ENCODE measurements at regions not wholly inside any gene's neighbourhood (a gene's known extent, or its start where the extent isn't known, plus 50 kb on each side); places are given as distances from the start of the nearest gene placed in this dataset.

DNA sequence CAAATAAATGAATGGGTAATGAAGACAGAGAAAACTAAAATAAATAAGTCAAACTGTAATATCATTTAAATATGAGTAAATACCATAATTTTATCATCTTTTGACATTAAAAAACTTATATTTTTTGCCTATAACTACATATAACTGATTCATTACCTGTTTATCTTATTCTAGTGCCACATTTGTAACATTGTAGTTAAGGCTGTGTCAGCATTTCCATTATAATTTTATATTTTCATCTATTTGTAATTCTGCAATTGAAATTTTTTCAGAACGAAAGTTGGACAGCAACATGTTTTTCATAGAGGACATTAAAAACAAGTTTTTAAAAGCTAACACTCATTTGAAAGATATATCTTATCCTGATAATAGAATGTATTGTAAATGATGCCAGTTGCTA, 1286.5 kb downstream of the LRFN5 start:
- no peak for DNase-seq

DNA sequence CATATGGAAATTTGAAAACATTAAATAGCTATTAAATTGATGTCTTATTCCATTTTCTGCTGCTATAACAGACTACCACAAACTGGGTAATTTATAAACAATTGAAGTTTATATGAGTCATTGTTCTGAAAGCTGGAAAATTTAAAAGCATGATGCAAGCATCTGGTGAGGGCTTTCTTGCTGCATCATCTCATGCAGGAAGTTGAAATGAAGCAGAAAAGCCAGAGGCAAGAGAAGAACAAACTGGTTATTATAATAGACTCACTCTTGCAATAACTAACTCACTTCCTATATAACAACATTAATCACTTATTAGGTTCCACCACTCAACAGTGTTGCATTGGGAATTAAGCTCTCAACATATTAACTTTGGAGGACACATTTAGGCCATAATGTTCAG, 1277.4 kb downstream of the LRFN5 start:
- no peak for DNase-seq

DNA sequence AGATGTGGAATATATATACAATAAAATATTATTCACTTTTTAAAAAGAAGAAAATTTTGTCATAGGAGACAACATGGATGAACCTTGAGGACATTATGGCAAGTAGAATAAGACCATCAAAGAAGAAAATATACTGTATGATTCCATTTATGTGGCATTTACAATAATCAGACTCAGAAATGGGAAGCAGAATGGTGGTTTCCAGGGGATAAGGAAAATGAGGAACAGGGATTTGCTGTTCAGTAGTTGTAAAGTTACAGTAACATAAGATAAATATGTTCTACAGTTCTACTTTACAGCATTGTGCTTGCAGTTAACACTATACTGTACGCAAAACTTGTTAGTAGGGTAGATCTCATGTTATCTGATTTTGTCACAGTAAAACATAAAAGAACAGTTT, 1271.0 kb downstream of the LRFN5 start:
- no peak for DNase-seq

DNA sequence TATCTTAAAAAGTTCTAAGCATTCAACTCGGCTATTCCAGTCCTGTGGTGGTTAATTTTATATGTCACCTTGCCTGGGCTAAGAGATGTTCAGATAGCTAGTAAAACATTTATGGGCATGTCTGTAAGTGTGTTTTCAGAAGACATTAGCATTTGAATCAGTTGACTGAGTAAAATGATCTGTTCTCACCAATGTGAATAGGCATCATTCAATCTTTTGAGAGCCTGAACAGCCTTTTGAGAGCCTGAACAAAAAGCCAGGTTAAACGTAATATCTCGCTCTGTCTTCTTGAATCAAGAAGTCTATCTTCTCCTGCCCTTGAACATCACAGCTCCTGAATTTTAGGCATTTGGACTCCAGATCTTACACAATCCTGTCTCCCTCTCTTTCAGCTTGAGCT, 1266.1 kb downstream of the LRFN5 start:
- no peak for DNase-seq

DNA sequence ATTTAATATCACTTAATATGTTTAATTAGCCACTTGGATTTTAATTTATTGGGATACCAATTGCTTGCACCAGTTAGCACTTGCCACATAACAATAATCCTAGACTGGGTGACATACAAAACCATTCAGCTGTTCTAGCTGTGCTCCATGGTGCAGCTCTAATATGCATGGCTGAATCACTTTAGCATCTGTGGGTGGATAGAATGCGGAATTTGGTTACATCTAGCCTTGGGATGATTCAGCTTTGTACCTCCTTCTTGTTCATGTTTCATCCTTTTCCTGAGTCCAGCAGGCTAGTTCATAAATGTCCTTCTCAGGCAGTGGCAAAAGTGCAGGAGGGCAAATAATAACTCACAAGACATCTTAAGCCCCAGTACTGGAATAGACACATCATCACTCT, 1263.0 kb downstream of the LRFN5 start:
- DNase-seq: no peak

DNA sequence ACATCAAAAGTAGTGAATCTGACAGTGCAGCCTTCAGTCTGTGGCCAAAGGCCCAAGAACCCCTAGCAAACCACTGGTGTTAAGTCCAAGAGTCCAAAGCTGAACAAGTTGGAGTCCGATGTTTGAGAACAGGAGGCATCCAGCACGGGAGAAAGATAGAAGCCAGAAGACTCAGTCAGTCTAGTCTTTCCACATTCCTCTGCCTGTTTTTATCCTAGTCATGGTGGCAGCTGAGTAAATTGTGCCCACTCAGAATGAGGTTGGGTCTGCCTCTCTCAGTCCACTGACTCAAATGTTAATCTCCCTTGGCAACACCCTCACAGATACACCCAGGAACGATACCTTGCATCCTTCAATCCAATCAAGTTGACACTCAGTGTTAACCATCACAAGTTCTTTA, 1255.4 kb downstream of the LRFN5 start:
- no peak for DNase-seq

DNA sequence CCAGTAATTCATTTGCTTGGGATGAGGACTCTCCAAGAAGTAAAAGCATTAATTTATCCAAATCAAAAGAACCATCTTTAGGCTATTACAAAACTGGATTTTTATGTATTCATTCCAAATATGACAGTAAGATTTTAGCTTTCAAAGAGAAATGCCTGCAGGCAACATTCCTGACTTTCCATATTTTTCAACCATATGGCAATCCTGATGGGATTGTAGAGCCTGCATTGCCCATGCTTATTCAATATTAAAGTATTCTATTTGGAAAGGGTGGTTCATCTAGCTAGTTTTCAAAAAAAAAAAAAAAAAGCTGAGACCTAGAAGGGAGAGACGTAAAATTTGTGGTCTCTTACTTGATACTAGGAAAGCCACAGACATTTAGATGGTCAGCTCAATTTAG, 1253.7 kb downstream of the LRFN5 start:
- DNase-seq: no peak

GRCh38 chr14:42856106-42856505, 1249.4 kb downstream of the LRFN5 start:
- no peak for DNase-seq

DNA sequence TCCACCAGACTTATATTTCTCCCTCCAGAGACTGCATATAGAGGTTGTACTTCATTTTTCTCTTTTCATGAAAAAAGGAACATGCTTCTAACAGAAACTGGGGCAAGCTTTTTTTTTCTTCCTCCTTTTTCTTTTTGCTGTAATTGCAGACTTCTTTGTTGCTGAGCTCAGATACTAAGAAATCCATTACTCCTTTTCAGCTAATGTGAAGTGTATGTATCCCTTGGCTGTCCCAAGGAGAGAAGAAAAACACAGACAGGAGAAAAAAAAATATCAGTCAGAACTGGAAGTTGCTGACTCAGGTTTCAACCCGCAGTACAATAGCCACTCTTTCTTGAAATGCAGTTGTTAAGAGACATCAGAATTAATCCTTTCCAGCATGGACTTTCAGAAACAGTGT, 1248.4 kb downstream of the LRFN5 start:
- DNase-seq: no peak

GRCh38 chr14:42854061-42854460, 1247.4 kb downstream of the LRFN5 start:
- no peak for DNase-seq

- DNase-seq: no peak
Measured at GRCh38 chr14:42848652-42849051, 1242.0 kb downstream of the LRFN5 start.

DNA sequence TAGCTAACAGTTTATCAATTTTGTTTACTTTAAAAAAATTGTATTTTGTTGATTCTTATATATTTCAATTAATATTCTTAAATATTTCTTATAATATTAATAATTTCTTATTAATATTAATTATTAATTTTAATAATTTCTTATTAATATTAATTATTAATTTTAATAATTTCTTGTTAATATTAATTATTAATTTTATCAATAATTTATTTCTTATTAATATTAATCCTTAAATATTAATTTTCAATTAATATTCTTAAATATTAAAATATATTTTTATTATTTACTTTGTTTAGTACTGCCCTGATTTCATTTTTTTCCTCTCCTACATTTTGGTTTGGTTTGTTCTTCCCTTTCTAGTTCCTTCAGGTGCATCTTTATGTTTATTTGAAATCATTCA, 1208.1 kb downstream of the LRFN5 start:
- no peak for DNase-seq

DNA sequence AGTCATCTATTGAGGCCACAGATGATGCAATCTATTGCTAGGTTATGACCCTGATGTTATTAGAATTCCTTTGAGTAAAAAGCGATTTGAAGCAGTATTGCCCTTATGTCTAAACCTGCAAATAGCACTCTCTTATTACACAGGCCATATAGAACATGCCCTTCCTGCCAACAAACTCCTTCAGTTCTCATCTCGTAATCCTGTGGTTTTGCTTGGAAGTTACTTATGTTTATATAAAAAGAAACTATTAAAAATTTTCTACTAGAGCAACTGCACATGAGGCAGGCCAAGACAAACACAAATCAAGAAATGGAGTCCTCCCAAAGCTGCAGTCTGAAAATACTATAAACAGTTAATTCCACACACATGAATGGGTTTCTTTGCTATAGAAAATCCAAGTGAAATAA, 1200.2 kb downstream of the LRFN5 start:
- DNase-seq: no peak

DNA sequence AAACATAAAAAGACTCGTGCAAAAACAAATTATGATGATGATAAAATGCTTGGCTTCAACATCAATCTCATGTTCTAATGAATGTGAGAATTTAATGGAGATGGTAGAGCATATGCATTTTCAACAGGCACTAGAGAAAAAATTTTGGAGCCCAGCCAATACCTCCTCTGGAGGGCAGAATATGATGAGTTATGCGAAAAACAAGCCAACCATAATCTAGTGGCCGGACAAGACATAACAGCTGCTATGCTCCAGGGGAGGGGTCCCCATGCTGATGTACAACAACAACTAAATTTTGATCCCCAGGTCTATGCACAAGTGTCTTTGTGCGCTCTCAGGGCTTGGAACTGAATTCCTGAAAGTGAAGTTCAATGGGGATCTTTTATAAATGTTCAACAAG, 1197.5 kb downstream of the LRFN5 start:
- DNase-seq: no peak

DNA sequence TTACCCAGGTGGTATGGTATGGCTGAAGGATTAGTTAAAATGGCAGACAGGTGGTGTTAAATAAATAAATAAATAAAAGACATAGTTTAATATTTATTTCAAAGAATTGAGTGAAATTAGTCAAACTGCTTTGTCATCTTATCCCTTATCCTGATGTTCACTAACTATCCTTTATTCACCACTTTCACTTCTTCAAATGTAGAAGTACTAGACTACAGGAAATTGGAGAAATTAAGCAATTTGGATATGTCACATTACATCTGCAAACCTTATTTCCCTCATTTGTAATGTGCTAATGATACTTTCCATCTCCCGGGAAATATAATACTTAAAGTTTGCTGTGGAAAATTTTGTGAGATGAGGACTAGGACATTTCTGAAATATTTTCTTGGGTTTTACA, 1195.7 kb downstream of the LRFN5 start:
- DNase-seq: no peak

DNA sequence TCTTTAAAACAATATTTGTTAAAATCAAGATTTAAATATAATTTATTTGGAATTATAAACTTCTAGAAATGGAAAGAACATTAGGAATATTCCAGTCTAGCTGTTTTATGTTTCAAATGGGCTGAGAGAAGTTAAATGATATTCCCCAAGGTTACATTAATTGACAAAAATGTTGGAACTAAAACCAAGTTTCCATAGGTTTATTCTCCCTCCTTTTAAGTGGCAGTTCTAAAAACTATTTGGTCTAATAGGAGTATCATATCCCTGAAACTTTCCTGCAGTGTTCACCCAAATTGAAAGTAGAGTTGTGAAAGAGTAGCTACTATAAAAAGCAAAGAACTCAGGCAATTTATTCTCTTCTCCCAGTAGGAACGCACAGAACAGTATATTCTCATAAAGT, 1185.5 kb downstream of the LRFN5 start:
- DNase-seq: no peak

GRCh38 chr14:42782754-42783153, 1176.1 kb downstream of the LRFN5 start:
- no peak for DNase-seq

DNA sequence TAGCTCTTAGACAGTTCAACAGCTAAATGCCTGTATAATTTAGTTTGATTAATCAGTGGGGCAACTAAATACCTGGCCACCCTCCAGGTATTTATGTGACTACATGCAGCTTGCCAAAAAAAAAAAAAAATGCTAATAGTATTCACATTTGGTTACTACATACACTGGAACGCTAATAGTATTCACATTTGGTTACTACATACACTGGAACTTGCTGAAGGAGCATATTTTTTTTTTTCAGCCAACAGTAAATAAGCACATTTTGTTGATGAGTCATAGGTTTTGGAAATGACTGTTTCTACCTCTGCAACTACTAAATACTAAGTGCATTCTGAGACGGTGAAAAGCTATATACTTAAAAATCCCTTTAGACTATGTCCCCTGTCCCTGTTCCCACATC, 1172.3 kb downstream of the LRFN5 start:
- no peak for DNase-seq

DNA sequence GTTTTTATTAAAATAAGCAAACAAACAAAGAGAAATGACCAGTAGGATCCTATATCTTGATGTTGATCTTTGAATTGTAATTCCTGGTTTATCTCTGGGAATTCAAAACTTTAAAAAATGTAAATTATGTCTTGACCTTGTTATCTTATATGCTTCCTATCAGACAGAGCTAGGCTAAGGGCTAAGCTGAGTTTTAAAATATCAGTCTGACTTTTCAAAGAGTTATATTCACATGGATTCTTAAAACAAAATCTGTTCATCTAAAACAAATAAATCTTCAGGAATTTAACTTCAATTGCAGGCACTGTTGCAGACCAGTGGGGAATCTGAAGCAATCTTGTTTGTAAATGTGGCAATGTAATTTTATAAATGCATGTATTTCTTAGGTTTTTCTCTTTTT, 1144.1 kb downstream of the LRFN5 start:
- DNase-seq: no peak

- DNase-seq: no peak
Measured at GRCh38 chr14:42742084-42742483, 1135.4 kb downstream of the LRFN5 start.

DNA sequence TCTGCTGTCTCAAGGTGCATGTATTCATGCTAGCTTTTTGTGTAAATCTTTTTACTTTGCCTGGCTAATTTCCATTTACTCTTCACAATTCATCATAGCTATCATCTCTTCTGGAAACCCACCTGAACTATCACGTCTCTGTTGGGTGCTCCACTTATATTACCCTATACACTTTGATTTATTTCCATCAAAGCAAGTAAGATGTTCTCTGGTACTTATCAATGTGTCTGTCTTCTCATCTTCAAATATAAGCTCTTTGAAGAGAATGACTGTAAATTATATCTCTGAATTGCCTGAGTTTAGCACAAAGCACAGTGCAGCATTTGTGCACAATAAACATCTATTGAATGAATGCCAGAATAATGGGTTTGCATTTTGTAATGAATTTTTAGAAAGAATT, 1129.7 kb downstream of the LRFN5 start:
- no peak for DNase-seq

GRCh38 chr14:42734041-42734440, 1127.4 kb downstream of the LRFN5 start:
- no peak for DNase-seq

GRCh38 chr14:42732005-42732404, 1125.3 kb downstream of the LRFN5 start:
- no peak for DNase-seq

DNA sequence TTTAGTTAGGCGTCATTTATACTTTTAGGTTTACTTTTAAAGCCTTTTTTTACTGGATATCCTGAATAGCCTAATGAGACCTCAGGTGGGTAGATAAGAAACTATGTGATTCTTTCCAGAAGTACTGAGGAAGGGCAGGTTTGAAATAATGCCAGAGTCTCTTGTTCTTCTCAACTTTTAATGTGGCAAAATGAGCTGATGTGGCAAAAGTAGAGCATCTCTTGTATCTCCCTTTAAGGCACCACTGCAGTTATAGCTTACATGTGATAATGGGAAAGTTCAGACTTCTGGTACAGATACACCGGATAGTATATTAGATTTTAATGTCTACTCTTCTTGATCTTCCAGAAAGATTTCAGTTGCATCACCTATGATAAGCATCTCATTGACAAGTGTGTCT, 1124.8 kb downstream of the LRFN5 start:
- no peak for DNase-seq

DNA sequence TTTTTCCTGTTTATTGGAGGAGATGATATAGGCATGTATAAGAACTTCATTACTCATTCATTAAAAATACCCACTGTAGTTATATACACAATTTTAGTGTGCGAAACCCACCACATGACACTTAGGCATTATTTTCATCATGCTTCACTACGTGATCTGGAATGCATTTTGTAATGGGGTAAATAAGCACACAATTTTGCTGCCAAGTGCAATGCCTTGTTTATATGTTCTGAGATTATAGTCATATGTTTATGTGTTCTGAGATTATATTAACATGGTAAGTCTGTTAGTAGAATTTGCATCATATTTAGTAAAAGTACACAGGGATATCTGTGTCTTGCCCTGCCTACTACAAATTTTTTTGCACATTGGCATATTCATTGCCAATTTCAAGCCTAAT, 1123.0 kb downstream of the LRFN5 start:
- DNase-seq: no peak

GRCh38 chr14:42719391-42719790, 1112.7 kb downstream of the LRFN5 start:
- DNase-seq: no peak

Data from right kidney (tissue), 1 donor.